Fibroblast of villous mesenchyme (primary cell): ENCODE measurements at regions not wholly inside any gene's neighbourhood (a gene's known extent, or its start where the extent isn't known, plus 50 kb on each side); places are given as distances from the start of the nearest gene placed in this dataset.

Experiments
- DNase-seq: peaks from one replicate; pipeline ENCODE4 v3.0.0-alpha.2; 2010; ENCODE audit warnings: low read depth
- H3K4me3 ChIP-seq: 2 replicates; pipeline ENCODE4 v1.5.1; 2011; ENCODE audit warnings: low read depth, mild to moderate bottlenecking, low read length
- CTCF ChIP-seq: IDR thresholded peaks from 2 replicates; pipeline ENCODE4 v1.5.1; 2012; ENCODE audit warnings: low read depth, mild to moderate bottlenecking, low read length; ENCODE audit not compliant: insufficient read depth

GRCh38 chr2:2940061-2940460, 437.6 kb downstream of the EIPR1 start:
- no peak for TF ChIP-seq CTCF
- no peak overlapping the region for H3K4me3 ChIP-seq
- DNase-seq = no peak

- no peak overlapping the region for H3K4me3 ChIP-seq
- no peak for TF ChIP-seq CTCF
- DNase-seq = no peak
Measured at GRCh38 chr2:2939078-2939795, 438.4 kb downstream of the EIPR1 start.

- DNase-seq = no peak
- H3K4me3 ChIP-seq = no peak overlapping the region
- TF ChIP-seq CTCF = no peak
Measured at GRCh38 chr2:2938481-2938880, 439.1 kb downstream of the EIPR1 start.

GRCh38 chr2:2935445-2936149, 442.0 kb downstream of the EIPR1 start:
- H3K4me3 ChIP-seq = no peak overlapping the region
- no peak for DNase-seq
- no peak for TF ChIP-seq CTCF

GRCh38 chr2:2933426-2933825, 444.2 kb downstream of the EIPR1 start:
- DNase-seq = no peak
- TF ChIP-seq CTCF = no peak
- H3K4me3 ChIP-seq = no peak overlapping the region

GRCh38 chr2:2932692-2933305, 444.8 kb downstream of the EIPR1 start:
- TF ChIP-seq CTCF = no peak
- DNase-seq = no peak
- H3K4me3 ChIP-seq = no peak overlapping the region
